Stimulated activated CD8-positive, alpha-beta memory T cell treated with anti-CD3 and anti-CD28 coated beads, Interleukin-7, amount 100 ng/mL, for 1 hour (primary cell): ENCODE measurements at regions not wholly inside any gene's neighbourhood (a gene's known extent, or its start where the extent isn't known, plus 50 kb on each side); places are given as distances from the start of the nearest gene placed in this dataset.
A peak's percentile ranks its signal among the peaks of the same experiment; 100 is the strongest.
"Not testable (repeated sequence)": the region's sequence is repeated elsewhere in the genome, so short reads cannot be mapped to it uniquely, and the experiment has no call there.

Experiments used
- DNase-seq, 2 donors: peaks; one replicate each; pipeline ENCODE4 v3.0.0-alpha.2; 2020; ENCODE audit warnings: low read depth in 2 of 2

DNA sequence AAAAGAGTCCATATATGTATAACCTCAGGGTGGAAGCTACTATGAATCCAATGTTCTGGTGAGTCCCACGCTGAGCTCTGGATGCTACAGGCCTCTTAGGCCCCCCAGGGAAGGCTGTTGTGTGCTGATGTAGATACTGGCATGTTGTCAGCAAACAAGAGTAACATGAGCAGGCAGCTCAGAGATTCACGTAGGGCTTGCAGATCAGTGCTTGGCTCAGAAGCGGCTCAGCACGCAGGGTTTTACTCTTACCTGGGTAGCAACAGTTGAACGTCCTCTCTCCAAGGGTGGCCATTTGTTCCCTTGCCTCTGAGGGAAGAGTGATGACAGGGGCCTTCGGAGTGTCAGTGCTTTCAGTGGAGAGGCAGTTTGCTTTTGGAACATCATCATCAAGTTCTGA is 93.4 kb downstream of the ZFP64 start:
- DNase-seq: no peak

DNA sequence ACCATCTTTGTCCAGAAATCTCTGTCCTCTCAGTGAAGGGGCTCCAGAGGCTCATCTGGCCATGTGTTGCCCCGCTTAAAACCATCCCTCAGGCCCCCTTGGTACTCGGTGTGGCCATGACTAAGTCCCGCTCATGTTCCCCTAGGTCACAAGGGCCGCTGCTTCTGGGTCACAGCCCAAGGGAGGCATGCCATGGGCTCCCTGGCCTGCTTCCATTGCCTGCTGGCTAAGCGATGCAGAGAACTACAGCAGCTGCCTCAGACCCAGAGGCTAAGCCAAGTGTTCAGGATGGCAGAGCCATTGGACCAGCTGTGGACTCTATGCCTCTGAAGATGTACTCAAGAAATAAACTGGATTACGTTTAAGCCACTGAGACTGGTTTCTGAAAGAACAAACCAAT is 95.5 kb downstream of the ZFP64 start:
- no peak for DNase-seq

DNA sequence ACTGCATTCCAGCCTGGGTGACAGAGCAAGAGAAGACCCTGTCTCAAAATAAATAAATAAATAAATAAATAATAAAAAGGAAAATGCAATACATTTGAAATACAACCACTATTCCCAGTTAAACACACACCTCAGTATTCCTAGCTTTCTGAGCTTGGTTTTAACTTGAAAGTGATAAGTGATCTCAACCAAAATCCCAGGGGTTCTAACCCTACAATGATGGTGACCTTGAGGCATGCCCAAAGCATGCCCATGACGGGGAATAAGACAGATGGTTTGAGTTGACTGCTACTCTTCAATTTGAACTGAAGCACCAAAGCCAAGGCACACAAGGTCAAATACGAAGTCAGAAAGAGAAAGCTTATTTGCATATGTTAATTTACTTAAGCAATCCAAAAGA is 96.9 kb downstream of the ZFP64 start:
- DNase-seq: no peak

DNA sequence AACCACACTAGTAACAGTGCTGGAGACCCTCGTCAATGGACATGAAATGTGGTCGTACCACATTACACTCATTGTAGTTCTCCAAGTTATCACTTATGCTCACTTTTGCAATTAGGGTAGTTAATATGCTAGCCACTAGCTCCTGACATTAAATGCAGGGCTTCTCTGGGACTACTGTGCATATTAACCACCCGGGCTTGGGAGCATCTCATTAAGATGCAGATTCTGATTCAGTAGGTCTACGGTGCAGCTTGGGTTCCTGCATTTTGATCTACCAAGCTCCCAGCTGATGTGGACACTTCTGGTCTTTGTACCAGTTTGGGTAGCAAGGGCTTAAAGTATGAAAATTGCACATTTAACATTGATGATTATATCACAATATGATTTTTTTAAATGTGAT is 98.0 kb downstream of the ZFP64 start:
- no peak for DNase-seq

DNA sequence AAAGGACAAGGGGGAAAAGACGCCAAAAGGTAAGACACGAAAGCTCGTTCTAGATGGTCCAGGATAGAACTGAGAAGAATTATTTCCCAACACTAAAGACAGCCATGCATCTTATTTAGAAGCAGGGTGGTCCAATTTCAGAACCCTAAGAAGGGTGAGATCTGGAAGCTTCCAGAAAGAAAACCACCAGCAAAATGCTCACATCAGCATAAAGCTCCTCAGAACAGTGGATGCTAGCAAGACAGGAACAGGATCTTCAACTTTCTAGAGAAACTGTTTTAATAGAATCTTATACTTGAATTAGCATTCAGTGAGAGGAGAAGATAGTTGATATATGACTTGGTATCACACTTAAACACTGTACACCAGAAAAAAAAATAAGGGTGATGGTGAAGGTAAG is 101.5 kb downstream of the ZFP64 start:
- no peak for DNase-seq

DNA sequence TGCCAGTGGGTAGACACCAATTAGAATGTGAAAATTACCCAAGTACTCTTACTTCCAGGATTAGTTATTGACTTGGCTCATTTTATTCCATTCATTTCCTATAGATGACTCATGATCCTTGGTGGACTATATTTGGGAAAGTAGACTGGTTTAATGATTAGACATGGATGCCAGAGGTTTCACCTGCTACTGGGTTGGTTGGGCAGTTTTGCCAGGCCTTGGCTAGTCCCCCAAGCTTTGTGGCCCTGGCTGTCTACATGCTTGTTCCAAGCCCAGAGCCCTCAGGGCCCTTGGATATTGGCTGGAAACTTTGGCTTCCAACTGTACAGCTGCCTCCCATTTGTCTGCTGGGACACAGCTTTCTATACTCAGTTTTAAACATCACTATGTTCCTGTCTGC is 104.1 kb downstream of the ZFP64 start:
- DNase-seq: no peak

DNA sequence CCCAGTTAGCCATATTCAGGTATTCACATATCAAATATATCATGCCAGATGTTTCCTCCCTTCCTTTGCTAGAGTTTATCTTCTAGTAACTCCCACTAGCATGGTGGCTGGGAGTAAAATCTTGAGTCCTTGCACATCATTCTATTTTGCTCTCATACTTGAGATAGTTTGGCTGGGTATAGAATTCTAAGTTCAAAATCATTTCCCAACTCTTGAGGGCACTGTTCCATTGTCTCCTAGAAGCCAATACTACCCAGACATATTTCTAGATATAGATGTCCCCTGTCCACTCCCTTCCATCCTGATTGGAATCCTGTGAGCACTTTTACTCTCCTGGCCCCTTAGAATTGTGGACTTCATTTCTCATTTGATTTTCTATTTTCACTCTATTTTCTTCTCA is 104.7 kb downstream of the ZFP64 start:
- no peak for DNase-seq

DNA sequence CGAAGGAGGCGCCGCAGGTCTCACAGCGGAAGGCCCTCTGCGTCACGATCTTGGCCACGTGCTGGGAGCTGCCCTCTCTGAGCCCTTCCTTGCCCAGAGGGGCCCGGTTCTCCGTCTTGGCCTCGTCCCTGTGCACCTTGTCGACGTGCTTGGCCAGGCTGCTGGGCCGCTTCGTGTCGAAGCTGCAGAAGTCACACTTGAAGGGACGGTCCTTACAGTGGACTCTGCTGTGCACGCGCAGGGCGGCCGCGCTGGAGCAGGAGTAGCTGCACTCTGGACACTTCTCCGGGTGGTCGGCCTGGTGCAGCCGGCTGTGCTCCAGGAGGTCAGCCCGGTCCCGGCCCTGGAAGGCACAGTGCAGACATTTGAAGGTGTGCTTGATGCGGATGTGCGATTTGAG is 106.9 kb downstream of the ZFP64 start:
- DNase-seq: no peak

DNA sequence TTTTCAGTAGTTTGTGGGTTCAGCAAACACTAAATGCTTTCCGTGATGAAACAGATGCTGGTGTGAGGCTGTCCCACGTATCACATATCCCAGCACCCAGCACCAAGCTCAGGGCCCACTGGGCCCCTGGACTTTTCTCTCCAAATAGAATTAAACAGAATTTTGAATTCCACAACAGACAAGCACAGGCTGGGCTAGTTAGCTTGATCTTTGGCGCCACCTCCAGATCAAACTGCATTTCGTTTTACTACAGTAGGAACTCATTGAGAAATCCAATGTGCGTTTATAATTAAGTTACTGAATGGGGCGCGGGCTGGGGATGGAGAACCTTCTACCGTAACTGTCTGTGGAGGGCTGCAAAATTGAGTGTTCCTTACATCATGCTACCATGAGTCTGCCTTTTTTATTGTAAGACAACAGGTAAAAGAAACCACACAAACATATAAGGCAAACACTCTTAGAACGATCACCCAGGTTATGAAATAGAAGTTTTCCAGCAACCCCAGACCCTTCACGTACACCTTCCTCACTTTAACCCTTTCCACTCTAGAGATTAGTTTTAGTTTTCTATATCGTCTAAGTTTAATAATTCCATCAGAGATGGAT is 107.8 kb downstream of the ZFP64 start:
- DNase-seq: peak in 1 of 2 donors; percentile 5

DNA sequence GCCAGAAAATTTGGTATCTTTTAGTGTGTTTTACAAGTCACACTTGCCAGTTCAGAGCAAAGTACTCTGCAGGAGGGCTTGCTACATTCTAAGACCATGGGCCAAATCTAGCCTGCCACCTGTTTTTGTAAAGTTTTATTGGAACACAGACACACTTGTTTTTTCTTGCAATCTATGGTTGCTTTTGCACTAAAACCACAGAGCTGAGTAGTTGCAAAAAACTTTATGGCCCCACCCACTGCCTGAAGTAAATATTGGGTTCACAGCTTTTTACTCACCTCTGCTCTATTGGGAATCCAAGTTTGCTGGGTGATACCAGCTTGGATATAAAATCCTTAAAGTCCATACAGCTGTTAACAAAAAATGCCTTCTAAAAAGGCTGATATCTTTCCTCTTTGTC is 109.0 kb downstream of the ZFP64 start:
- DNase-seq: no peak

DNA sequence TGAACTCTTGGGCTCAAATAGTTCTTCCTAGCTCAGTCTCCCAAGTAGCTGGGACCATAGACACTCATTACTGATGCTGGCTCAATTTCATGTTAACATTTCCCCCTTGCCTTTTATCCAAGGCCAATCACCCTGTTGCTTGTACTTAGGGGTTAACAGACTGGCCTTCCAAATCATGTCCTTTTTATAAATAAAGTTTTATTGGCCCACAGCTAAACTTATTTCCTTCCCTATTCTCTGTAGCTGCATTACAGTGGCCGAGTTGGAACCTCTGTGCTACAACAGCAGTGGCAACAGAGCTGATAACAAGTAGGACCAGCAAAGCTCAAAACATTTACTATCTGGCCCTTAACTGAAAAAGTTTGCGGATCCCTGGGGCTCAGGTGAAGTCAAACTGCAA is 109.8 kb downstream of the ZFP64 start:
- no peak for DNase-seq

DNA sequence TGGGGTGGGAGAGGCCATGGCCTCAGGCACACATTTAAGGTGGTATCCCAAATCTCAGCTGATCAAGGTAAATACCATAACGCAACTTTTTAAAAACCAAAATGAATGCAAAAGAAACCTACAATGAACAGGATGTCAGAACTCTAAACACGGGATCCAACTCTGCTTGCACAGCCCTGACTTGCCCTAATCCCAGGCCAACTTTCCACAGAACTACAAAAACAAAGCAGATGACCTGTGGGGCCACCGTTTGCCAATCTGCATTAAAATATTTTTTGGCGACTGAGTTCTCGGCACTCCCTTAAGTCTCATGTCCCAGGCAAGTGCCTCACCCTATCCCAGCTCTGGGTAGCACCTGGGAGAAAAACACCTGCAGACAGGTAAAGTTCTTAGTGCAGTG is 110.5 kb downstream of the ZFP64 start:
- DNase-seq: no peak

DNA sequence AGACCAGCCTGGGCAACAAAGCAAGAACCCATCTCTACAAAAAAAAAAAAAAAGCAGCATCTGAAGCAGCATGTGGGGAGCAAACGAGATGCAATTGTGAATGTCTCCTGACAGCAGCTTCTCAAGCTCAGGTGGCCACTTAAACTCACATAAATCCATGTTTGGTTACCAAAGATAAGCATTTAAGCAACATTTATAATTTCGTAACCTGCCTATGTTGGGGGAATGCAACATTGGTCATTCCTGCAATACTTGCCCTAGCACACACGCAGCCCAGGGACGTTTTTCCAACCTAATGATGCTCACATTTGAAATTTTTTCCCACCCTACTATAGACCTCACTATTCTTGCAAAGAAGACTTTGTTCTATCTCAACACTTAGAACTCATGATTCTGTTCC is 113.3 kb downstream of the ZFP64 start:
- DNase-seq: no peak

DNA sequence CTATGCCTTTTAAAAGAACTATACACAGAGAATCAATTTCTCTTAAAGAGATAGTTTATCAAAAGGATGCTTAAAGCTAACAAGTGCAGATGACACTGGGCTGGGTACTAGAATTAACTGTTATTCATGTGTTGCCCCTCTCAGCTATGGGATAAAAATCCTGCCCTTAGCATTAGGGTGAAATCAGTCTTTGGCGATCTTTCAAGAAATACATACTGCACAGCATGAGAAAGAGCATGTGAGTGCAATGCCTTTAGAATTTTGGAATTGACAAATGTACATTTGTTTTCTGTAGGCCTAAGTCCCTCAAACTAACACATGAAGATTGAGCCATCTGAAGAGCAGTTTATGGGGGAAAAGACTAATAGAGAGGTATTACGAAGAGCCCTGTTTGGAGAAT is 115.4 kb downstream of the ZFP64 start:
- DNase-seq: no peak

DNA sequence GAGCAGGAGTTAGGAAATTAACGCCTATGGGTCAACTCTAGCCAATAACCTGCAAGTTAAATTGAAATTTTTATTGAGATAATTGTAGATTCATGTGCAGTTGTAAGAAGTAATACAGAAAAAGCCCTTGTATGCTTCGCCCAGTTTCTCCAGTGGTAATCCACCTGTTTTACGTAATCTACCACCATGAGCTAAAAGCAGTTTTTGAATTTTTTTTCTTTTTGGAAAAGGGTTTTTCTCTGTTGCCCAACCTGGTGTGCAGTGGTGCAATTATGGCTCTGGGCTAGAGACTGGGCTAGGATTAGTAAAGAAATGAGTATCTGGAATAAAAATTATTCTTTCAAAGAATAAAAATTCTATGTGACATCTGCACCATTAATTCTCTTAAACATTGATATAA is 116.2 kb downstream of the ZFP64 start:
- no peak for DNase-seq

DNA sequence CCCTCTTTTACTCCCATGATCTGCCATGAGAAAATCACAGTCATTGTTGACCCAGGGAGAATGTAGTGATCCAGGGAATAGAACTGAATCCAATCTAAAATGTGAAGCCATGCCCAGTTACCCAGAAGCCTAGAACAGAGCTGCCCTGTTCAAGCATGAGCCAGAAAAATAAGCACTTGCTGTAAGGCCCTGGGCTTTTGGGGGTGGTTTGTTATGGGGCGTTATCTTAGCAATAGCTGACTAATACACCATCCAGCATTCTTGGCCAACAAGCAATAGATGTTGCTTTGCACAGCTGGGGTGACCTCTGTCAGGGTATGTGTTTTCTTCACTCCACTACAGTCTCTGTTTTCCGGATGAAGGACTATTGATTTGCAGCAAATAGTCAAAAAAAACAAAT is 120.4 kb downstream of the ZFP64 start:
- DNase-seq: no peak

DNA sequence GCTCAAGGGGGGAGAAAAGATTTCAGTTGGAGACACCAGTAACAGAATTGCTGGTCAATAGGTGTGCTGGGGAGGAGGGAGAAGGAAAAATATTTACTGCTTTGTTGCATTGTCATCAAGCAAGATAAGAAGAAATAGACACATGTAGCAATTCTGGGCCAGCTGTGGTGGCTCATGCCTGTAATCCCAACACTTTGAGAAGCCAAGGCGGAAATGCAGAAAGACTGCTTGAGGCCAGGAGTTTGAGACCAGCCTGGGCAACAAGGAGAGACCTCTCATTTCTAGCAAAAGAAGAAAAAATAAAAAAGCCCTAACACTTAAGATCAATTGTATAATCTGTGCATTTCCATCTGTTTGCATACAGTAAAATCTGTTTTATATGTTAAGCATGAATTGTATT is 126.6 kb downstream of the ZFP64 start:
- no peak for DNase-seq

DNA sequence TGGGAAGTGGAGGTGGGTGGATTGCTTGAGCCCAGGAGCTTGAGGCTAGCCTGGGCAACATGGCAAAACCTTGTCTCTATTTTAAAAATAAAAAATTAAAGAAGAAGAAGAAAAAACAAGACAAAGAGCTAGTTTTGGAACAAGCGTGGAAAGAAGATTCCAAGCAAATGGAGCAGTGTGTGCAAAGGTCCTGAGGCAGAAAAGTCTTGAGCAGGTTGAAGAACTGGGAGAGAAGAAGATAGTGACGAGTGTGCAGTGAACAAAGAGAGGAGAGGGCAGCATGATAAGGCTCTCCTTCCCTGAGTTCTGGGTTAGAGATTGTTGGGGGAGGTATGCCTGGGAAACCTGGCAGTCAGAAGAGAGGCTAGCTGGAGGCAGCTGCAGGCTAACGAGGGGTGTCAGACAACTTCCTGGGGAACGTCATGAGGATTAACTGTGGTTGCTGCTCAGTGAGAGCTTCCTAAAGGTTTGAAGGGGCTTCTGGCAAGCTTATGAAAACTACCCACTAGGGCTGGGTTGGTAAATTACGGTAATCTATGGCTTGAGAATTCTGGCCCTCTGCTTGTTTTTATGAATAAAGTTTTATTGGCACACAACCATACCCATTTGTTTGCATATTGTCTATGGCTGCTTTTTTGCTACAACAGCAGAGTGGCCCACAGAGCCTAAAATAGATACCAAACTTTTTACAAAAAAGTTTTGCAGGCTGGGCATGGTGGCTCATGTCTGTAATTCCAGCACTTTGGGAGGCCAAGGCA is 128.9 kb downstream of the ZFP64 start:
- no peak for DNase-seq

DNA sequence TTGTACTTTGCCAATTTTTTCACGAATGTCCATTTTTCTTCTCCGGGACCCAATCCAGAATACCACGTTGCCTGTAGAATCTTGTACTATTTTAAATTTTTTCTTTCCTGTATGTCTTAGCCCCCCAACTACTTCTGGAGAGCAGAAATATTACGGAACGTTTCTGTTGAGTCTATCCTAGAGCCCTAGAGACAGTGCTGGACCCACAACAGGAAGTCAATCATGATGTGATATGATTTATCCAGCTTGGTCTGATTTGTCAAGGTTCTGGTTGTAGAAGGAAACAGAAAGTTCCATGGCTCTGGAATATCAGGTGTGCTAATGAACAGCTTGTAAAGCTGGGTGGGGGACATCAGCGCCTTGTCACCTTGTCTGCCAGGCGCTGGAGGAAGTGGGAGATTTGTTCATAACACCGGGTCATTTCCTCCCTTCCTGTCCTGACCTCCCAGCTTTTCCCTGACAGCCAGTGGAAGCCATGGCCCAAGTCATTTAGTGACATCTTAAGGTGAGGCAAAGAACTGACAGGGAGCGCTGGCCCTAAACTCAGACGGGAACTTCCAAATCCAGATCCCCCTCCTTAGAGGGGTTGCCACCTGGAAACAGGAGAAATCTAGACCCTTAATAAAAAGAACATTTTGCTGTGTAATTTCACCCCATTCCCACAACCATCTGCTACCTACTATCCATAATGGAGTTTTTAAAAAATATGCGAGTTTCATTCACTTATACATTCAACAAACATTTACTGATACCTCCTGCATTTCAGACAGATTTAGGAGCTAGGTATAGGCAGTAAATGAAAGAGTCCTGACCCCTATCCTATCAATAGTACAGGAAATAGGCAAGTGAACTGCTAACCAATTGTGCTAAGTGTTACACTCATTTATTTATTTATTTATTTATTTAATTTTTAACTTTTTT is 130.5 kb downstream of the ZFP64 start:
- no peak for DNase-seq

DNA sequence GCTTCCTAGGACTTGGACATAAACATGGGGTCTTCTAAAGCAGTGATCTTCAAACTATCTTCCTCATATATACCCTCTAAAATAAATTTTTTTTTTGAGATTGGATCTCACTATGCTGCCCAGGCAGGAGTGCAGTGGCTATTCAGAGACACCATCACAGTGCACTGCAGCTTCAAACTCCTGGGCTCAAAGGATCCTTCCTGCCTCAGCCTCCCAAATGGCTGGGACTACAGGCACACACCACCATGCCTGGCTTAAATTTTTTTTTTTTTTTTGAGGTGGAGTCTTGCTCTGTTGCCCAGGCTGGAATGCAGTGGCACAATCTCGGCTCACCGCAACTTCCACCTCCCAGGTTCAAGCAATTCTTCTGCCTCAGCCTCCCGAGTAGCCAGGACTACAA is 134.4 kb downstream of the ZFP64 start:
- DNase-seq: not testable (repeated sequence)

DNA sequence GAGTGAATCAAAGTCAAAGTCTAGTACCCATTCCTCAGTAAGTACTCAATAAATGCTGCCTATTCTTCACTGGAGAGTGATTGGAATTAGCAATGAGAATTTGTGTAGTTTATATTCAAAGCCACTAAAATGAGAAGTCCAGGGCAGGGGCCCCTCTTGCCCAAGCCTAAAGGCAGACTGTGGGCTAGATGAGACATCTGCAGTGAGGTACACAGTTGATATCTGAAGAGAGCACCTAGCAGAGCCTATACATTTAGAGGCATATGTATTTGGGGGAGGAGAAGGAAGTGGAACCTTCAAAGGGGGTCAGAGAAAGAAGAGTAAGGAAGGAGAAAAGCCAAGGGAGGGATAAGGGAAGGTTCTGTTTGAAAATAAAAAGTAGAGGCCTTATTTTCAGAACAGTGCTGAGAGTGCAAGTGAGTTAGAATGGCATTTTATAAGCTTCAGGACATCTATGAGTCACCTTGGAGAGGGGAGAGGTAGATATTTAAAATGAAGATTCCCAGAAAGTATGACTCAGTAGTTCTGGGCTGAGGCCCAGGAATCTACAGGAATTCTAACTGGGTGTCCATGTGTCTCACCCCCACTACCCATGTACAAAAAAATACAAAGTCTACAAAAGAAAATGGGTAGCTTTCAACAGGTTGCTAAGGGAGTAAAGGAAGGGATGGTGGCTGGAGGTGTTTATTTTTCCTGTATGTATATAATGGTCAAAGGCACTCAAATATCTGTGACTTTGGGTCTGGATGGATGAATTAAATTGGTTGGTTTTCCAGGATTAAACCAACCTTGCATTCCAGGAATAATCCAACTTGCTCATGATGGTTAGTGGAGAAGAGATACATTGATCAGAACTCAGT is 135.1 kb downstream of the ZFP64 start:
- DNase-seq: no peak

DNA sequence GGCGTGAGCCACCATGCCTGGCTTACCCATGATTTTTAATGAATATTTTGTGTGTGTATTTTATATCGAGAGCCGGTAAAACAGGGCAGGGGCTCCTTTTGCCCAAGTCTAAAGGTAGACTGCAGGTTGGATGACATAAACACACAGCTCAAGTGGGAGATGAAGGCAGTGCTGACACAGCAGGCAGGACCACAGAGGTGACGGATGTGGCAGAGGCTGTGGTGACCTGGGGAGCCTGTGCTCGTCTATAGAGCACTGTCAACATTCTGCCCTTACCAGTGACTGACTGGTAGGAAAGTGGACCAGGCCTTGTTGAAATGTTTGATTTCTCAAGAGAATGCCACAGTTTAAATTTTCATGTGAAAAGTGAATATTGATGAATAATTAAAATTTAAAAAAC is 137.5 kb downstream of the ZFP64 start:
- peak in 1 of 2 donors; percentile 18 for DNase-seq
